ENCODE measurements at regions not wholly inside any gene's neighbourhood (a gene's known extent, or its start where the extent isn't known, plus 50 kb on each side); places are given as distances from the start of the nearest gene placed in this dataset.
"Not testable (repeated sequence)": the region's sequence is repeated elsewhere in the genome, so short reads cannot be mapped to it uniquely, and the experiment has no call there.

GRCh38 chr17:6934544-6934943, 61.3 kb upstream of the ALOX12 start:
- DNase-seq; ATAC-seq; intact Hi-C loops (cut with DNase I, micrococcal nuclease): not testable (repeated sequence)

GRCh38 chr17:6936370-6937028, 59.4 kb upstream of the ALOX12 start:
- intact Hi-C loops (cut with DNase I, micrococcal nuclease): no loop called here
- peak in 1 of 2 donors; percentile 12 for DNase-seq

GRCh38 chr17:6938637-6939036, 57.2 kb upstream of the ALOX12 start:
- intact Hi-C loops (cut with DNase I, micrococcal nuclease): no loop called here
- ATAC-seq: no peak
- no peak for DNase-seq

More at GRCh38 chr17:6936370-6937028, 59.4 kb upstream of the ALOX12 start:
- peak; percentile 60 for ATAC-seq

- intact Hi-C loops (cut with DNase I, micrococcal nuclease): no loop called here
- no peak for DNase-seq
- no peak for ATAC-seq
Measured at GRCh38 chr17:6940186-6940649, 55.6 kb upstream of the ALOX12 start.

- intact Hi-C loops (cut with DNase I, micrococcal nuclease): no loop called here
- DNase-seq (no peak), ATAC-seq (no peak)
Measured at GRCh38 chr17:6941989-6942388, 53.9 kb upstream of the ALOX12 start.

- intact Hi-C loops (cut with DNase I, micrococcal nuclease): no loop called here
- ATAC-seq: no peak
- DNase-seq: no peak
Measured at GRCh38 chr17:6943406-6943805, 52.4 kb upstream of the ALOX12 start.
